Fibroblast of gingiva (primary cell): ENCODE measurements at regions not wholly inside any gene's neighbourhood (a gene's known extent, or its start where the extent isn't known, plus 50 kb on each side); places are given as distances from the start of the nearest gene placed in this dataset.

ENCODE experiments used
- DNase-seq: peaks from one replicate; pipeline ENCODE4 v3.0.0-alpha.2; 2011; ENCODE audit warnings: low read depth

DNA sequence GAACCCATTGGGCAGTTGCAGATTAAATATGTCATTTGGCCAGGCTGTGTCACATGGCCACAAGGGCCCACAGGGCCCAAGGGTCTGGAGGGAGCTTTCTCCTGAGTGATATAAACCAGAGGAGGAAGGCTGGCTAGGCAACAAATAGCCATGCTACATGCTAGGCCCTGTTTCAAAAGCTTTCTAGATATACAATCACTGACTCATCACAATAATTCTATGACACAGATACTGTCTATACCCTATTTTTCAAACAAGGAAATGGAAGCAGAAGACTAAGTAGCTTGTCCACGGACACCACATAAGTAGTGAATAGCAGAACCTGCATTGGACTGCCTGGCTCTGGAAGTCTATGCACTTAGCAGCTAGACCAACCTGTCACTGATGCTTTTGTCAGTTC is 625.4 kb downstream of the NTRK3 start:
- no peak for DNase-seq

DNA sequence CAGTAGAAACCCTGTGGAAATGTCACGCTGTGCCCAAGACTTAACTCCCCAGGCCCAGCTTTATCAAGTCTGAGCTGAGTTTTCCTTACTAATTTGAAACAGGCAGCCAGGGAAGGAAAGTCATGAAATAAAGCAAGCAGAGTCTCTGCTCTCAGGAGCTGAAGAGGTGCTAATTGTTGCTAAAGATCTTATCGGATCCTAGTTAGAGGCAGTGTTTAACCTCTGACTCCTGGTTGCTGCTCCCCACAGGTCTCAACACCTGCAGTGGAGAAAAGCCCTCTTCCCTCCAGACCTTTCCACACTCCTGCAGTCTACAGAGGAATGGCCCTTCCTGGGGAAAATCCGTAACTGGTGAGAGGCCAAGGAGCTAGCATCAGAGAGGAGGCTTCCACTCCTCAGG is 628.2 kb downstream of the NTRK3 start:
- DNase-seq, result no peak

GRCh38 chr15:87626860-87627259 is 629.7 kb downstream of the NTRK3 start:
- DNase-seq, result no peak

- DNase-seq, result no peak
Observed at GRCh38 chr15:87623832-87624231, 632.7 kb downstream of the NTRK3 start.

GRCh38 chr15:87620393-87620792 is 636.1 kb downstream of the NTRK3 start:
- DNase-seq, result no peak

GRCh38 chr15:87619161-87619960 is 637.2 kb downstream of the NTRK3 start:
- DNase-seq, result no peak

- no peak for DNase-seq
Observed at GRCh38 chr15:87618203-87618725, 638.3 kb downstream of the NTRK3 start.

- no peak for DNase-seq
Observed at GRCh38 chr15:87614704-87615103, 641.8 kb downstream of the NTRK3 start.

- DNase-seq, result no peak
Observed at GRCh38 chr15:87610366-87610765, 646.2 kb downstream of the NTRK3 start.

GRCh38 chr15:87609894-87610293 is 646.6 kb downstream of the NTRK3 start:
- no peak for DNase-seq

- no peak for DNase-seq
Observed at GRCh38 chr15:87609474-87609873, 647.1 kb downstream of the NTRK3 start.

DNA sequence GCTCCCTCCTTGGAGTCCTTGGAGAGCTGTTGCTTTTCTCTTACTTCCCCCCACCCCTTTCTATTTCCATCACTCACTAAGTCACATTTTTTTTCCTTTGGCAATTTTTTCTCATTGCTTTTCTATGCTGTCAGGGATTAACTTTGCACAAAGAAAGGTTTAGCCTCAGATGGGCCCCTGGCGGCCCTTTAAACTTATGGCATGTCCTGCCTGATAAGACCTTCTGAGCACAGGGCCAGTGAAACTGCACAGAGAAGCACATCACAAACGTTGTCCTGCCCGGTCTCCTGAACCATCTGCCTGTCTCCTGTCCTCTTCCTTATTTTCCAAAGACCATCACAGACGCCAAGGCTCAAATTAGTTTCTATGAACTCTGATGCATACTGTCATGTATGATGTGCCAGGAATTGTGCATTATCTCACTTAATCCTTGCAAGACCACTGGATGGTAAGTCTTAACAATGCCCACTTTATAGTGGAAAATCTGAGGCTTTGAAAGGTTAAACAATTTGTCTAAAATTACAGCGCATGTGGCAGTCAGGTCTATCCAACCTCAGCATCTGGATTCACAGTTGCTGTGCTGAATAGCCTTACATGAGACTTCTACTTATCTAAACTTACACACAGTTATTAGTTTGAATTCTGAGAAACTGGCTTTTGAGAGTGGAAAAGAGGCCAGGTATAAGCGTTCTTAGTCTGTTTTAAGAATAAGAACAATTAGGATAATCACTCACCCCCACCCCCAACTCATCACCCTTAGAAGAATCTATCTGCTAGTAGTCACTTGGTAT is 648.1 kb downstream of the NTRK3 start:
- DNase-seq, result no peak

DNA sequence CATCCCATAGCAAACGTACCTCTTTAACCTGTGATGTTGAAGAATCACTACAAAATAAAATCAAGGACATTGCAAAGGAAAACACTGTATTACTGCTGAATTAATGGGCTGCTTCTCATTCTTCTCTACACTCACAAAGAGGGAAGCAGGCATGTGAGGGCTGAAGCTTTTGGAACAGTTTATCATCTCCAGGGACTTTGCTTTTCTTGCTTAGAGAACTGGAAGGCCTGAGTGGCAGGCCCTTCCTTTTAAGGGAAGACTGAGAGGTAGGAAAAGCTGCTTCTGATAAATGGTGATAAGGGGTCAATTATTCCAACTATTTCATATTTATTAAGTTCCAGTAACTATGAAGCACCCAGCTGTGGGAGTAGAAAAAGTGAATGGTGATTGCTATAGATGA is 649.6 kb downstream of the NTRK3 start:
- no peak for DNase-seq

GRCh38 chr15:87604857-87605446 is 651.6 kb downstream of the NTRK3 start:
- DNase-seq, result no peak

DNA sequence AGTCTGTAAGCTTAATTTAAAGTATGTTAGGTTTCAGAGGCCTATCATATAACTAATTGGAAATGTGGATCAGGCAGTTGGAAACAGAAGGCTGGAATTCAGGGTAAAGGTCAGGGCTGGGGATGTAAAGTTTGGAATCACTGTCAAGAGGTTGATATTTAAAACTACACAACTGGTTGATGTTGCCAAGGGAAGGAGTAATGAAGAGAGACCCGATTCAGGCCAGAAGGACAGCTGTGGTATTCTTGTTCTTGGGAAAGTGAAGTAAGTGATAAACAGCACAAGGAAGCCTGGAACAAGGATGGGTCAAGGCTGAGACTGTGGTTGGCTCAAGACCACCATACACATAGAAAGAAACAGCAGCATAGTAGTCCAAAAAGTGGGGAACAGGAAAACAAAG is 654.2 kb downstream of the NTRK3 start:
- no peak for DNase-seq

DNA sequence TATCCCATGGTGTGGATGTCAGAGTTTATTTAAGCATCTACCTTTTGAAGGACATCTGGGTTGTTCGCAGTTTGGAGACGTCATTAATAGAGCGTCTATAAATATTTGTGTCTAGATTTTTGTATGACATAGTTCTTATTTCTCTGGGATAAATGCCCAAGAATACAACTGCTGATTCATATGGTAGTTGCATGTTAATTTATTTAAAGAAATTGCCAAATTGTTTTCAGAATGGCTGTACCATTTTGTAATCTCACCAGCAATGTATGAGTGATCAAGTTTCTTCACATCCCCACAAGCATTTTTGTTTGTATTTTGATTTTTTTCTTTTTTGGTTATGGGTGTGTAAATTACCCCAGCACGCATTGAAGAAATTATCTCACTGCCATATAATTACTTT is 656.9 kb downstream of the NTRK3 start:
- no peak for DNase-seq

- no peak for DNase-seq
Observed at GRCh38 chr15:87597346-87598052, 659.0 kb downstream of the NTRK3 start.

GRCh38 chr15:87591582-87591981 is 665.0 kb downstream of the NTRK3 start:
- DNase-seq, result no peak

GRCh38 chr15:87591042-87591441 is 665.5 kb downstream of the NTRK3 start:
- no peak for DNase-seq

DNA sequence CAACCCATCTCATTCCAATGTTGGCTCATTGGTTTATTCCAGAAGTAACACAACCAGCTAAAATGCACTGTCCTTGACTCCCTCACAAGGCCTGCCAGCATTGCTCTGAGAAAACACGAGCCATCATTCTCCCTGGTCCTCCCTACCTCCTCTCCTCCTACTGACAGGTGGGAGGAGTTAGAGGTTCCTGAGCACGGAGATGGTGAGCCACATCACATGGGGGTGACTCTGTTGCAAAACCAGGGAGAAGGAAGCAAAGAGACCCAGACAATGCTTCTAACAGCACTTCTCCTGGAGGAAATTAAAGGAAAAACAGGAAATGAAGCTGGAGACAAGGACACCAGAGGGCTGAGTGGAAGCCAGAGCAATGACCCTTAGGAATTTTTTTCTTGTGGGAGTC is 667.4 kb downstream of the NTRK3 start:
- no peak for DNase-seq

DNA sequence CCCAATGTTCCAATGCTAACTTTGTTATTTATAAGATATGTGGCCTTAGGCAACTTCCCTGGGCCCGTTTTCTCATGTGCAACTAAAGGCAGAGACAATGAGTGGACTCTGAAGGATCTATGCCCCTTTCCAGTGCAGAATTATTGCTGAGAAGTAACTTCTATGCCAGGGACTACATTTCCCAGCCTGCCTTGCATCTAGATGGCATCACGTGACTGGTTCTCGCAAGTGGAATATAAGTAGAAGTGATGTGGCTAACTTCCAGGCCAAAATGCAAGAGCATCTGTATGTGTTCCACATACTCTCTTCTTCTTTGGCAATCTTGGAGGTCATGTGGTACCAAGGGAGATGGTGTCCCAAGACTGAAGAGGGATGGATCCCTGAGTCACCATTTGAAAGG is 674.4 kb downstream of the NTRK3 start:
- DNase-seq, result no peak

DNA sequence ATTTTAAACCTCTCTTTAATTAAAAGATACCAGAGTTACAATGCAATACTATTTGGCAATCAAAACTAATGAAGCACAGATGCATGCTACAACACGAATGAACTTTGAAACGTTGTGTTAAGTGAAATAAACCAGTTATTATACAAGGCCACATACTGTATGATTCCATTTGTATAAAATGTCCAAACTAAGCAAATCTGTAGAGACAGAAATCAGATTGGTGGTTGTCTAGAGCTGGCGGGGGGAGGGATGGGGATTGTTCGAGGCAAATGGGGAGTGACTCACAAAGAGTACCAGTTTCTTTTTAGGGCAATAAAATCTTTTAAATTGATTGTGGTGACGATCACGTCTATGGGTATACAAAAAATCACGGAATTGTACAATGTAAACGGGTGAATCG is 677.0 kb downstream of the NTRK3 start:
- DNase-seq, result no peak
